Neuronal stem cell (in vitro differentiated cells): ENCODE measurements at regions not wholly inside any gene's neighbourhood (a gene's known extent, or its start where the extent isn't known, plus 50 kb on each side); places are given as distances from the start of the nearest gene placed in this dataset.

Experiments
- DNase-seq: peaks from one replicate; pipeline ENCODE4 v3.0.0-alpha.2; 2013; ENCODE audit warnings: low spot score
- H2AFZ ChIP-seq: one replicate; pipeline ENCODE4 v1.6.1; 2013; ENCODE audit warnings: mild to moderate bottlenecking, low read length, inconsistent platforms
- H2AK5ac ChIP-seq: 2 replicates; pipeline ENCODE4 v1.6.1; 2013; ENCODE audit warnings: low read depth, mild to moderate bottlenecking, inconsistent platforms, low read length, moderate library complexity, mixed read lengths
- H2BK120ac ChIP-seq: 2 replicates; pipeline ENCODE4 v1.6.1; 2013; ENCODE audit warnings: low read depth, mild to moderate bottlenecking, inconsistent platforms, low read length, moderate library complexity, mixed read lengths
- H2BK12ac ChIP-seq: one replicate; pipeline ENCODE4 v1.6.1; 2013; ENCODE audit warnings: low read length, inconsistent platforms
- H2BK15ac ChIP-seq: 2 replicates; pipeline ENCODE4 v1.6.1; 2013; ENCODE audit warnings: mild to moderate bottlenecking, low read length, inconsistent platforms, mixed read lengths
- H2BK5ac ChIP-seq: one replicate; pipeline ENCODE4 v1.6.1; 2013; ENCODE audit warnings: inconsistent platforms, mild to moderate bottlenecking, low read length, moderate library complexity
- H3K14ac ChIP-seq: one replicate; pipeline ENCODE4 v1.6.1; 2013; ENCODE audit warnings: low read length, inconsistent platforms
- H3K18ac ChIP-seq: 2 replicates; pipeline ENCODE4 v1.6.1; 2013; ENCODE audit warnings: low read length, inconsistent platforms
- H3K23ac ChIP-seq: 2 replicates; pipeline ENCODE4 v1.6.1; 2013; ENCODE audit warnings: low read depth, mild to moderate bottlenecking, mixed read lengths, low read length, inconsistent platforms; ENCODE audit not compliant: poor library complexity
- H3K27ac ChIP-seq: replicated peaks from 3 replicates; pipeline ENCODE4 v1.5.1; 2013; ENCODE audit warnings: low read length, inconsistent platforms
- H3K27me3 ChIP-seq, 3 experiments: 2 replicates each; pipeline ENCODE4 v1.6.1; 2013; ENCODE audit warnings: low read length in 3 of 3, mild to moderate bottlenecking in 2 of 3, inconsistent platforms in 1 of 3, low read depth in 1 of 3, mixed read lengths in 1 of 3, moderate library complexity in 1 of 3; ENCODE audit not compliant: control insufficient read depth in 3 of 3, insufficient read depth in 3 of 3
- H3K36me3 ChIP-seq, 2 donors: replicated peaks in 1 of 2; 2 replicates each; pipeline ENCODE4 v1.6.1; 2013; ENCODE audit warnings: low read length in 2 of 2; ENCODE audit not compliant: control insufficient read depth in 2 of 2, insufficient read depth in 2 of 2
- H3K4ac ChIP-seq: 2 replicates; pipeline ENCODE4 v1.6.1; 2013; ENCODE audit warnings: inconsistent platforms, mild to moderate bottlenecking, low read length, moderate library complexity
- H3K4me1 ChIP-seq, 2 donors: 1 replicate in 1 of 2; 2 replicates in 1 of 2; pipeline ENCODE4 v1.6.1; 2013; ENCODE audit warnings: low read length in 2 of 2, low read depth in 1 of 2; ENCODE audit not compliant: control insufficient read depth in 2 of 2, insufficient read depth in 1 of 2
- H3K4me2 ChIP-seq: one replicate; pipeline ENCODE4 v1.6.1; 2013; ENCODE audit warnings: mild to moderate bottlenecking, low read length, inconsistent platforms; ENCODE audit not compliant: insufficient read depth, poor library complexity, severe bottlenecking
- H3K4me3 ChIP-seq, 2 donors: 2 replicates each; pipeline ENCODE4 v1.5.1; 2013; ENCODE audit warnings: low read length in 2 of 2, mild to moderate bottlenecking in 2 of 2, inconsistent platforms in 1 of 2, moderate library complexity in 1 of 2
- H3K79me1 ChIP-seq: one replicate; pipeline ENCODE4 v1.6.1; 2013; ENCODE audit warnings: low read depth, mild to moderate bottlenecking, inconsistent platforms, low read length, moderate library complexity
- H3K9ac ChIP-seq: one replicate; pipeline ENCODE4 v1.6.1; 2013; ENCODE audit warnings: mild to moderate bottlenecking, low read depth, low read length, inconsistent platforms; ENCODE audit not compliant: poor library complexity
- H3K9me3 ChIP-seq, 2 donors: replicated peaks in 1 of 2; 2 replicates each; pipeline versions ENCODE3 to v1.6.1; 2013; ENCODE audit warnings: low read length in 2 of 2, mild to moderate bottlenecking in 2 of 2, inconsistent platforms in 1 of 2, low read depth in 1 of 2, mixed read lengths in 1 of 2, moderate library complexity in 1 of 2; ENCODE audit not compliant: control insufficient read depth in 2 of 2, insufficient read depth in 1 of 2
- H4K8ac ChIP-seq: one replicate; pipeline ENCODE4 v1.6.1; 2013; ENCODE audit warnings: low read depth, mild to moderate bottlenecking, inconsistent platforms, low read length, moderate library complexity
- H4K91ac ChIP-seq: one replicate; pipeline ENCODE4 v1.6.1; 2013; ENCODE audit warnings: low read length, low read depth, mild to moderate bottlenecking, inconsistent platforms; ENCODE audit not compliant: poor library complexity
- WGBS, 2 donors: extraction: QIAGEN DNeasy Blood & Tissue Kit; methylation state at CpG; one replicate each; pipeline ENCODE4 v1.1.7; 2013; ENCODE audit warnings: missing lambda C conversion rate in 2 of 2, mixed read lengths in 1 of 2; ENCODE audit not compliant: insufficient read length in 2 of 2, insufficient replicate concordance in 1 of 2; ENCODE audit errors: extremely low coverage in 2 of 2; 5-methylcytosine and 5-hydroxymethylcytosine counted together

DNA sequence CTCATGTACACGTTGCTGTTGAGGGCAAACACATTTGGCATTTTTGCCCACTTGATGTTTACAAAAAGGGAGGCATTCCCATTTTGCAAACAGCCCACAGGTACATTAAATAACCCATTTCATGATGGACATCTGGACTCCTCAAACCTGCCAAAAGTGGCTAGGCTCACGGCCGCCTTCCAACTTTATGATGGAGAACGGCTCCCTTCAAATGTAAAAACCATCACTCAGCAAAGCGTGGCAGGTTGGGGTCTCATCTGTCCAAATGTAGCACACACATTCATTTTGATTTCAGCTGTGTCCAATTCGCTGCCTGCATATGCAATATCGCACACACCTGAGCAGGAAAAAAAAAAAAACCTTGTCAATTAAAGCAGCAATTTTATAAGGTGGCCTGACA is 417.8 kb downstream of the TMEM114 start:
- Histone ChIP-seq H3K4me2 (no peak overlapping the region), H3K14ac (no peak overlapping the region), H4K91ac (no peak overlapping the region), H3K36me3 (no peaks in the 10 kb centered on the region), H3K18ac (no peak overlapping the region), H4K8ac (no peak overlapping the region), H3K4me3 (no peak overlapping the region), H2BK15ac (no peak overlapping the region), H3K4me1 (no peaks in the 10 kb centered on the region), H3K9me3 (no peaks in the 10 kb centered on the region), H2BK5ac (no peak overlapping the region), H2BK120ac (no peak overlapping the region), H3K27me3 (no peaks in the 10 kb centered on the region), H3K4ac (no peak overlapping the region), H2AK5ac (no peak overlapping the region), H3K79me1 (no peaks in the 10 kb centered on the region), H3K23ac (no peak overlapping the region), H2BK12ac (no peak overlapping the region), H3K27ac (no peak overlapping the region), H2AFZ (no peak overlapping the region), H3K9ac (no peak overlapping the region)
- DNase-seq, result no peak
- WGBS, 2 donors, result no CpG with 5 or more reads among the region's 7 CpGs

DNA sequence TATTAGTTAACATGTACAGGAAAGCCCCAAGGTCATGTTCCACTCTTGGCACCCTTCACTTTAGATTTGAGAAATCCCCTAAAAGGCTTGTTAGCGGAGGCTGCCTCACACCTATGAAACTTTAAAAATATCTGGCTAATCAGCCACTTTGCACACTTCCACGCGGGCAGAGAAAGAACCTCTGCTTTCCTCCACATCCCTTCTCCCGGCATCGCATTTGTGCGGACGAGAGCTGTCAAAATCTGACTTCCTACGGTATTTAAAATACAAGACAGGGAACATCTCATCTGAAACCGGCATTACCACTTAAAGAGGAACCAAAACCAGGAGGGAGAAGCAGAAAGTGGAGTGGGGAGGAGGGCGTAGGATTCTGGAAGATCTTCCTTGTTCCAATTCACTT is 422.3 kb downstream of the TMEM114 start:
- no peak overlapping the region for H2BK12ac ChIP-seq
- H3K4ac ChIP-seq, result no peak overlapping the region
- no peak overlapping the region for H3K4me2 ChIP-seq
- no peak overlapping the region for H3K23ac ChIP-seq
- WGBS, 2 donors, result no CpG with 5 or more reads among the region's 10 CpGs
- H3K4me3 ChIP-seq, result no peak overlapping the region
- no peak overlapping the region for H4K8ac ChIP-seq
- H2BK120ac ChIP-seq, result no peak overlapping the region
- H3K27me3 ChIP-seq, result no peaks in the 10 kb centered on the region
- DNase-seq, result no peak
- no peak overlapping the region for H4K91ac ChIP-seq
- H3K9me3 ChIP-seq, result peaks cover 0 to 2% of the 10 kb centered on the region in 2 donors
- no peak overlapping the region for H3K27ac ChIP-seq
- H2AFZ ChIP-seq, result no peak overlapping the region
- H3K18ac ChIP-seq, result no peak overlapping the region
- H2BK15ac ChIP-seq, result no peak overlapping the region
- no peaks in the 10 kb centered on the region for H3K36me3 ChIP-seq
- no peak overlapping the region for H3K9ac ChIP-seq
- H2AK5ac ChIP-seq, result no peak overlapping the region
- H2BK5ac ChIP-seq, result no peak overlapping the region
- no peak overlapping the region for H3K14ac ChIP-seq
- no peaks in the 10 kb centered on the region for H3K79me1 ChIP-seq
- H3K4me1 ChIP-seq, result no peaks in the 10 kb centered on the region

DNA sequence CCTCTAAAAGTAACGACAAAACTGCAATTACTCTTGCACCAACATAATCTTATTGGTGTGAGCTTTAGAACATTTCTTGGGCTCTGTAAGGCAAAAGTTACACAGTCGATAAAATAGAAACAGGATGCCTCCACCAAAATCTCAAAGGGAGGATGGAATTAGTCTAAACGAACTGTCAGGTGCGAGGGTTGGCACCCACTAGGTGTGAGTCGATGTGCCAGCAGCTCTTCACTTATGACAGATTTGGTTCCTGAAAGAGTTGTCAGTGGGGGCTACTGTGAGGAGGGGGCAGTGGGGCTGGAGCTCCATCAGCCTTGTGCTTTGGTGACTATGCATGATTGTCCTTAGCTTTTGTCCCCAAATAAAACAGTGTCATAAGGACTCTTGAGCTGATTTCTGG is 422.9 kb downstream of the TMEM114 start:
- no peaks in the 10 kb centered on the region for H3K36me3 ChIP-seq

DNA sequence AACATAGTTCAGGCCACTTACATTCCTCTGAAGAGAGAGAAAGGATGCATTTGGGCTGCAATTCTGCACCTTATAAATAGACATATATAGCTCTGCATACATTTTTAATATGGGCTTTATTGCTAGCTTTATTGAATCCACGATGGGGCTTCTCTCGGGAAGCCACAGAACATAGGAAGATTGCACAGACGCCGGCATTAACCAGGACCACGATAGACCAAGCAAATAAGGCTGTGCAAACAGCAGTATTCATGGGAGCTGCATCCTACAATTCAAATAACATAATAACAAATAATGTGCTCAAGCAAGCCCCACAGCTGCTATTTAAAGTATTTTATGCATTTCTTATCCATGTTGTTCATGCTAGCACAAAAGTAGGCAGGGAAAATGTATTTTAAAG is 432.3 kb downstream of the TMEM114 start:
- H3K4ac ChIP-seq, result no peak overlapping the region
- H2AFZ ChIP-seq, result no peak overlapping the region
- no peaks in the 10 kb centered on the region for H3K79me1 ChIP-seq
- peaks cover 0 to 1% of the 10 kb centered on the region in 2 donors for H3K9me3 ChIP-seq
- H2AK5ac ChIP-seq, result no peak overlapping the region
- no peak overlapping the region for H4K8ac ChIP-seq
- peaks cover 0 to 1% of the 10 kb centered on the region in 2 donors for H3K4me1 ChIP-seq
- H3K23ac ChIP-seq, result no peak overlapping the region
- H3K9ac ChIP-seq, result no peak overlapping the region
- no peak overlapping the region for H3K14ac ChIP-seq
- DNase-seq, result no peak
- H3K4me2 ChIP-seq, result no peak overlapping the region
- no peak overlapping the region for H4K91ac ChIP-seq
- H3K18ac ChIP-seq, result no peak overlapping the region
- H2BK120ac ChIP-seq, result no peak overlapping the region
- H3K27me3 ChIP-seq, result no peaks in the 10 kb centered on the region
- WGBS, 2 donors, result no CpG with 5 or more reads among the region's 5 CpGs
- H2BK5ac ChIP-seq, result no peak overlapping the region
- no peaks in the 10 kb centered on the region for H3K36me3 ChIP-seq
- no peak overlapping the region for H2BK12ac ChIP-seq
- no peak overlapping the region for H3K4me3 ChIP-seq
- no peak overlapping the region for H2BK15ac ChIP-seq
- no peak overlapping the region for H3K27ac ChIP-seq

More for the DNA sequence above, 422.9 kb downstream of the TMEM114 start:
- no peak for DNase-seq
- H3K4me1 ChIP-seq, result no peaks in the 10 kb centered on the region
- H3K4me2 ChIP-seq, result no peak overlapping the region
- no peak overlapping the region for H3K14ac ChIP-seq
- no peaks in the 10 kb centered on the region for H3K27me3 ChIP-seq
- no peak overlapping the region for H2AK5ac ChIP-seq
- no peak overlapping the region for H3K27ac ChIP-seq
- H3K18ac ChIP-seq, result no peak overlapping the region
- no peak overlapping the region for H2BK12ac ChIP-seq
- no peak overlapping the region for H4K8ac ChIP-seq
- H2BK5ac ChIP-seq, result no peak overlapping the region
- no peak overlapping the region for H3K4me3 ChIP-seq
- no CpG with 5 or more reads among the region's 5 CpGs for WGBS, 2 donors
- H3K23ac ChIP-seq, result no peak overlapping the region
- peaks cover 0 to 2% of the 10 kb centered on the region in 2 donors for H3K9me3 ChIP-seq
- H2BK15ac ChIP-seq, result no peak overlapping the region
- H3K4ac ChIP-seq, result no peak overlapping the region
- H4K91ac ChIP-seq, result no peak overlapping the region
- no peak overlapping the region for H2AFZ ChIP-seq
- no peaks in the 10 kb centered on the region for H3K79me1 ChIP-seq
- no peak overlapping the region for H3K9ac ChIP-seq
- H2BK120ac ChIP-seq, result no peak overlapping the region
